OCI-LY1 (cell line): ENCODE measurements at regions not wholly inside any gene's neighbourhood (a gene's known extent, or its start where the extent isn't known, plus 50 kb on each side); places are given as distances from the start of the nearest gene placed in this dataset.
A peak's percentile ranks its signal among the peaks of the same experiment; 100 is the strongest.

Experiments used
- H2AFZ ChIP-seq: fragments of 200-600 bp; sonication (generic), shearing (Covaris generic); 2 replicates; pipeline ENCODE4 v1.6.0; 2014; ENCODE audit warnings: antibody characterized with exemption, mild to moderate bottlenecking, low read length
- H3F3A ChIP-seq: fragments of 200-600 bp; sonication (generic), shearing (Covaris generic); 2 replicates; pipeline ENCODE4 v1.6.0; 2014; ENCODE audit warnings: mild to moderate bottlenecking, antibody characterized with exemption, low read length, moderate library complexity; ENCODE audit not compliant: insufficient read depth
- H3K27ac ChIP-seq: fragments of 200-600 bp; sonication (generic); 2 replicates; pipeline ENCODE4 v1.5.1; 2014; ENCODE audit warnings: low read length, mixed run types, mild to moderate bottlenecking, low read depth; ENCODE audit not compliant: poor library complexity, severe bottlenecking
- H3K27me3 ChIP-seq: fragments of 200-600 bp; sonication (generic); 2 replicates; pipeline ENCODE4 v1.6.0; 2014; ENCODE audit warnings: antibody characterized with exemption, mild to moderate bottlenecking, low read length, moderate library complexity; ENCODE audit not compliant: insufficient read depth
- H3K36me3 ChIP-seq: fragments of 200-600 bp; sonication (generic); 2 replicates; pipeline ENCODE4 v1.6.1; 2014; ENCODE audit warnings: mild to moderate bottlenecking, antibody characterized with exemption, low read length, moderate library complexity, mixed read lengths; ENCODE audit not compliant: insufficient read depth
- H3K4me1 ChIP-seq: fragments of 200-600 bp; sonication (generic); 2 replicates; pipeline ENCODE4 v1.5.1; 2014; ENCODE audit warnings: mild to moderate bottlenecking, low read length, moderate library complexity; ENCODE audit not compliant: insufficient read depth, severe bottlenecking
- H3K4me2 ChIP-seq: fragments of 200-600 bp; sonication (generic), shearing (Covaris generic); 2 replicates; pipeline ENCODE4 v1.6.1; 2014; ENCODE audit warnings: low read length
- H3K4me3 ChIP-seq: fragments of 200-600 bp; sonication (generic); 2 replicates; pipeline ENCODE4 v1.5.1; 2014; ENCODE audit warnings: low read length, low read depth, mild to moderate bottlenecking, mixed read lengths; ENCODE audit not compliant: poor library complexity, severe bottlenecking
- H3K79me2 ChIP-seq: fragments of 200-600 bp; shearing (Covaris generic); 2 replicates; pipeline ENCODE4 v1.6.1; 2016; ENCODE audit warnings: mixed run types, low read length, mixed read lengths; ENCODE audit not compliant: insufficient read depth
- H3K9ac ChIP-seq: fragments of 200-600 bp; sonication (generic), shearing (Covaris generic); 2 replicates; pipeline ENCODE4 v1.6.1; 2014; ENCODE audit warnings: mild to moderate bottlenecking, low read length, mixed read lengths
- H3K9me2 ChIP-seq: fragments of 200-600 bp; sonication (generic), shearing (Covaris generic); 2 replicates; pipeline ENCODE4 v1.6.1; 2014; ENCODE audit warnings: low read depth, mild to moderate bottlenecking, low read length, mixed read lengths
- H3K9me3 ChIP-seq: fragments of 200-600 bp; shearing (Covaris generic); 2 replicates; pipeline ENCODE4 v1.6.1; 2014; ENCODE audit warnings: low read length, mixed read lengths
- H4K20me1 ChIP-seq: fragments of 200-600 bp; sonication (generic), shearing (Covaris generic); 2 replicates; pipeline ENCODE4 v1.6.0; 2016; ENCODE audit warnings: mild to moderate bottlenecking, low read length; ENCODE audit not compliant: insufficient read depth
- EZH2 ChIP-seq: fragments of 200-600 bp; sonication (generic), shearing (Covaris generic); IDR thresholded peaks from 2 replicates; pipeline ENCODE4 v1.8.0; 2017; ENCODE audit warnings: borderline replicate concordance, mixed run types, mild to moderate bottlenecking, antibody characterized with exemption, low read length, moderate library complexity, mixed read lengths
- TF ChIP-seq, protein P1 (sequence below): fragments of 200-600 bp; sonication (generic), shearing (Covaris generic); IDR thresholded peaks from 2 replicates; pipeline ENCODE4 v1.5.1; 2017; ENCODE audit warnings: mild to moderate bottlenecking, antibody characterized with exemption, low read length, moderate library complexity, mixed read lengths

DNA sequence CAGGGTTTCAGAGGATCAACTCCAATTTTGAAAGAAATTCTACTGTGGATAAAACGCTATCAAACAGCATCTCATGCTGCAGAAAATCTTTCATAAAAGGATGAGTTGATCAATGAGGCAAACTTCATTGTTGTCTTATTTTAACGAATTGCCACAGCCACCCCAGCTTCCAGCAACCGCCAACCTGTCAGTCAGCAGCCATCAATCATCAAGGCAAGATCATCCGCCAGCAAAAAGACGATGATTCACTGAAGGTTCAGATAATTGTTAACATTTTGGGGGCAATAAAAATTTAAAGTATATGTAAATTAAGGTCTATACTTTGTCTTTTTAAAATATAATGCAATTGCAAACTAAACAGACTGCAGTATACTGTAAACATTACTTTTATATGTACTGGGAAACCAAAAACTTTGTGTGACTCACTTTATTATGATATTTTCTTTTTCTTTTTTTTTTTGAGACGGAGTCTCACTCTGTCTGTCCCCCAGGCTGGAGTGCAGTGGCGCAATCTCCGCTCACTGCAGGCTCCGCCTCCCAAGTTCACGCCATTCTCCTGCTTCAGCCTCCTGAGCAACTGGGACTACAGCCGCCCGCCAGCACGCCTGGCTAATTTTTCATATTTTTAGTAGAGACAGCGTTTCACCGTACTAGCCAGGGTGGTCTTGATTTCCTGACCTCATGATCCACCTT is 155.3 kb upstream of the SYN3 start:
- Histone ChIP-seq H3K4me3 (no peak overlapping the region), H3K27ac (no peak overlapping the region), H3K27me3 (no peaks in the 10 kb centered on the region), H2AFZ (no peak overlapping the region), H4K20me1 (no peaks in the 10 kb centered on the region), H3K9ac (no peak overlapping the region), H3K9me3 (no peaks in the 10 kb centered on the region), H3K79me2 (no peaks in the 10 kb centered on the region), H3K4me1 (no peaks in the 10 kb centered on the region), H3K4me2 (no peak overlapping the region), H3K36me3 (no peaks in the 10 kb centered on the region), H3F3A (no peaks in the 10 kb centered on the region), H3K9me2 (no peaks in the 10 kb centered on the region)
- no peak for TF ChIP-seq EZH2
- TF ChIP-seq, protein P1, sequence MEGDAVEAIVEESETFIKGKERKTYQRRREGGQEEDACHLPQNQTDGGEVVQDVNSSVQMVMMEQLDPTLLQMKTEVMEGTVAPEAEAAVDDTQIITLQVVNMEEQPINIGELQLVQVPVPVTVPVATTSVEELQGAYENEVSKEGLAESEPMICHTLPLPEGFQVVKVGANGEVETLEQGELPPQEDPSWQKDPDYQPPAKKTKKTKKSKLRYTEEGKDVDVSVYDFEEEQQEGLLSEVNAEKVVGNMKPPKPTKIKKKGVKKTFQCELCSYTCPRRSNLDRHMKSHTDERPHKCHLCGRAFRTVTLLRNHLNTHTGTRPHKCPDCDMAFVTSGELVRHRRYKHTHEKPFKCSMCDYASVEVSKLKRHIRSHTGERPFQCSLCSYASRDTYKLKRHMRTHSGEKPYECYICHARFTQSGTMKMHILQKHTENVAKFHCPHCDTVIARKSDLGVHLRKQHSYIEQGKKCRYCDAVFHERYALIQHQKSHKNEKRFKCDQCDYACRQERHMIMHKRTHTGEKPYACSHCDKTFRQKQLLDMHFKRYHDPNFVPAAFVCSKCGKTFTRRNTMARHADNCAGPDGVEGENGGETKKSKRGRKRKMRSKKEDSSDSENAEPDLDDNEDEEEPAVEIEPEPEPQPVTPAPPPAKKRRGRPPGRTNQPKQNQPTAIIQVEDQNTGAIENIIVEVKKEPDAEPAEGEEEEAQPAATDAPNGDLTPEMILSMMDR = no peak

DNA sequence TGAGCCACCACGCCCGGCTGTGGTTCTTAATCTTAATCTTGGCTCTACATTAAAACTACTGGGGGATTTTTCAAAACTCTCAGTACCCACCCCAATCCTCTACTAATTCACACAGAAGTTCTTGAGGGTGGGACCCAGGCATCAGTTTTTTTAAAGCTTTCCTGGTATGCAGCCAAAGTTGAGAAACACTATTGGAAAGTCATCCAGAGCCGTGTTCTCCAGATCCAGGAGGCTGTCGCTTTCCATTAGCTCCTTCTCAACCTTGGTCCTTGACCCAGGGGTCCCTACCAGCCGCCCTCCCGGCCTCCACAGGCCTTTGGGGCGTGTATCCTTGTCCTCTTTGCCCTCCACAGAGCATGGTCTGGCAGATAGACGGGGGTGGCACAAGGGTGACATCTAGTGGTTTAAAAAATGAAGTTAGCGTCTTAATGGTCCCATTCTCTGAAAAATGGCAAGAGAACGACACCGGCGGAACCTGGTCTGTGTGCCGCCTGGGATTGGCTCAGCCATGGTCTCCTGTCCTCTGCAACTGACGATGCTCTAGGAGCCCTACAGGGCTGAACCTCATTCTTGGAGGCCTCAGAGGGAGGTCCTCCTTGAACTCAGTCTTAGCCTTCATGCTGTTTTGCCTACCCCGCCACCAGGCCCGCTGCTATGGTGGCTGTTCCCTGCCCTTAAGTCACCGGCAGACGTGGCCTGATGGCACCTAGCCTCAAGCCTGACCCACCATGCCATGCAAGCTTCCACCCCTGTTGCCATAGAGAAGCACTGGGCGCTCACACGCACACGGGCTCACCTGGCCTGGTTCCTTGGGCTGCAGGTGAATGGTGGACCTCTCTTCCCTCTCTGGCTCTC is 152.0 kb upstream of the SYN3 start:
- Histone ChIP-seq H2AFZ (no peak overlapping the region), H3K36me3 (no peaks in the 10 kb centered on the region), H3K79me2 (no peaks in the 10 kb centered on the region), H3K27ac (no peak overlapping the region), H3K9me3 (no peaks in the 10 kb centered on the region), H3K9me2 (no peaks in the 10 kb centered on the region), H4K20me1 (no peaks in the 10 kb centered on the region), H3F3A (no peaks in the 10 kb centered on the region), H3K4me1 (no peaks in the 10 kb centered on the region), H3K4me3 (no peak overlapping the region), H3K27me3 (no peaks in the 10 kb centered on the region), H3K9ac (no peak overlapping the region), H3K4me2 (no peak overlapping the region)
- no peak for TF ChIP-seq EZH2
- TF ChIP-seq, protein P1 = peak; percentile 62

DNA sequence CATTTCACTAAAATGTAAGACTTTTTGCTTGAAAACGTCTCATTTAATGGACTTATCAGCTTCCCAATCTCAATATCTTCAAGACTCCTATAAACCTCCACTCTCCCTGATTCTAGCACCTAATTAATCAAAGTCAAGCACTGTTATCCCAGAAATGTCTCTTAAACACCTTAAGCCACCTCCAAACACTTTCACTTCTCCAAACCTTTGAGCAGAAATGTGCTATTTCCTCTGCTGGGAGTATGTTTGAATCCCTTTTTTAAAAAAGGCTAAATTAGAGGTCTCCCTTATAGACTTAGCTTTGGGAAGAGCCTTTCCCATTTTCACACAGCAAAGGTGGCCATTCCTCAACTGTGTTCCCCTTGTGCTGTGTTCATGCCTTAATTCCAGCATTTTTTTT is 146.2 kb upstream of the SYN3 start:
- Histone ChIP-seq H3K36me3 (no peaks in the 10 kb centered on the region), H3K27me3 (no peaks in the 10 kb centered on the region), H3K79me2 (no peaks in the 10 kb centered on the region), H3K4me1 (no peaks in the 10 kb centered on the region), H3F3A (no peaks in the 10 kb centered on the region), H3K4me2 (no peak overlapping the region), H4K20me1 (no peaks in the 10 kb centered on the region), H3K9me2 (no peaks in the 10 kb centered on the region), H2AFZ (no peak overlapping the region), H3K9me3 (no peaks in the 10 kb centered on the region), H3K4me3 (no peak overlapping the region), H3K9ac (no peak overlapping the region), H3K27ac (no peak overlapping the region)
- no peak for TF ChIP-seq EZH2
- TF ChIP-seq, protein P1 = no peak
